Glutamatergic neuron (in vitro differentiated cells): ENCODE measurements at regions not wholly inside any gene's neighbourhood (a gene's known extent, or its start where the extent isn't known, plus 50 kb on each side); places are given as distances from the start of the nearest gene placed in this dataset.

ENCODE experiments used
- DNase-seq: peaks from one replicate; pipeline ENCODE4 v3.0.0; 2022
- H3K27ac Mint-ChIP-seq: one replicate; pipeline ENCODE4 v1.8.0; 2020; ENCODE audit warnings: mild to moderate bottlenecking, mixed read lengths, inconsistent platforms; ENCODE audit not compliant: unreplicated experiment
- H3K27me3 Mint-ChIP-seq: one replicate; pipeline ENCODE4 v1.8.0; 2020; ENCODE audit warnings: mild to moderate bottlenecking, moderate library complexity, mixed read lengths, inconsistent platforms; ENCODE audit not compliant: unreplicated experiment
- H3K36me3 Mint-ChIP-seq: one replicate; pipeline ENCODE4 v1.8.0; 2020; ENCODE audit warnings: mild to moderate bottlenecking, mixed read lengths, inconsistent platforms; ENCODE audit not compliant: unreplicated experiment
- H3K4me1 Mint-ChIP-seq: one replicate; pipeline ENCODE4 v1.8.0; 2020; ENCODE audit warnings: mild to moderate bottlenecking, low read depth, mixed read lengths, inconsistent platforms; ENCODE audit not compliant: unreplicated experiment
- H3K4me3 Mint-ChIP-seq: one replicate; pipeline ENCODE4 v1.8.0; 2020; ENCODE audit warnings: mild to moderate bottlenecking, mixed read lengths, inconsistent platforms; ENCODE audit not compliant: unreplicated experiment
- H3K9me3 Mint-ChIP-seq: one replicate; pipeline ENCODE4 v1.8.0; 2020; ENCODE audit warnings: mild to moderate bottlenecking, moderate library complexity, mixed read lengths, inconsistent platforms; ENCODE audit not compliant: unreplicated experiment
- TF ChIP-seq, protein P1 (sequence below): fragments of 200-600 bp; sonication (generic); IDR thresholded peaks from one replicate; pipeline ENCODE4 v1.5.0; 2021; ENCODE audit not compliant: partially characterized antibody, unreplicated experiment

DNA sequence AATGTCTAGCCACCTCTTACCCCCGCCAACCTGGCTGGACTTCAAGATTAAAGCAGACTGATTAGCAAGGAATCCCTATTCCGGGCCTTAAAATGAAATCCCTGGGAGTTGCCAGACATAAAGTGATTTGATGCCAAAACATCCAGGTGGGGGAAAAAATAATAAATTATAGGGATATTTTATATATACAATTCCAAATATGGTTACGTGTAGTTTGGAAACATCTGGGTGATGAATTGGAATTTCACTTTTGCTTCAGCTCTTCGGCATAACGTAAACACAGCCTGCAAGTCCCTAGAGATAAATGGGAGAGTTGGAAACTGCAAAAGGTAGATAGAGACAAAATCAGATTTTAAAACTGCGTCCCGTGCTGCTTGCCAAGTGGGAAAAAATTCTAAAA is 545.5 kb upstream of the MDFIC2 start:
- H3K4me3 Mint-ChIP-seq = no peak overlapping the region
- TF ChIP-seq, protein P1, sequence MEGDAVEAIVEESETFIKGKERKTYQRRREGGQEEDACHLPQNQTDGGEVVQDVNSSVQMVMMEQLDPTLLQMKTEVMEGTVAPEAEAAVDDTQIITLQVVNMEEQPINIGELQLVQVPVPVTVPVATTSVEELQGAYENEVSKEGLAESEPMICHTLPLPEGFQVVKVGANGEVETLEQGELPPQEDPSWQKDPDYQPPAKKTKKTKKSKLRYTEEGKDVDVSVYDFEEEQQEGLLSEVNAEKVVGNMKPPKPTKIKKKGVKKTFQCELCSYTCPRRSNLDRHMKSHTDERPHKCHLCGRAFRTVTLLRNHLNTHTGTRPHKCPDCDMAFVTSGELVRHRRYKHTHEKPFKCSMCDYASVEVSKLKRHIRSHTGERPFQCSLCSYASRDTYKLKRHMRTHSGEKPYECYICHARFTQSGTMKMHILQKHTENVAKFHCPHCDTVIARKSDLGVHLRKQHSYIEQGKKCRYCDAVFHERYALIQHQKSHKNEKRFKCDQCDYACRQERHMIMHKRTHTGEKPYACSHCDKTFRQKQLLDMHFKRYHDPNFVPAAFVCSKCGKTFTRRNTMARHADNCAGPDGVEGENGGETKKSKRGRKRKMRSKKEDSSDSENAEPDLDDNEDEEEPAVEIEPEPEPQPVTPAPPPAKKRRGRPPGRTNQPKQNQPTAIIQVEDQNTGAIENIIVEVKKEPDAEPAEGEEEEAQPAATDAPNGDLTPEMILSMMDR = no peak
- no peak for DNase-seq
- no peak overlapping the region for H3K27ac Mint-ChIP-seq
- H3K36me3 Mint-ChIP-seq = no peaks in the 10 kb centered on the region
- no peaks in the 10 kb centered on the region for H3K9me3 Mint-ChIP-seq
- H3K27me3 Mint-ChIP-seq = peaks cover 3% of the 10 kb centered on the region
- H3K4me1 Mint-ChIP-seq = peaks cover 5% of the 10 kb centered on the region

DNA sequence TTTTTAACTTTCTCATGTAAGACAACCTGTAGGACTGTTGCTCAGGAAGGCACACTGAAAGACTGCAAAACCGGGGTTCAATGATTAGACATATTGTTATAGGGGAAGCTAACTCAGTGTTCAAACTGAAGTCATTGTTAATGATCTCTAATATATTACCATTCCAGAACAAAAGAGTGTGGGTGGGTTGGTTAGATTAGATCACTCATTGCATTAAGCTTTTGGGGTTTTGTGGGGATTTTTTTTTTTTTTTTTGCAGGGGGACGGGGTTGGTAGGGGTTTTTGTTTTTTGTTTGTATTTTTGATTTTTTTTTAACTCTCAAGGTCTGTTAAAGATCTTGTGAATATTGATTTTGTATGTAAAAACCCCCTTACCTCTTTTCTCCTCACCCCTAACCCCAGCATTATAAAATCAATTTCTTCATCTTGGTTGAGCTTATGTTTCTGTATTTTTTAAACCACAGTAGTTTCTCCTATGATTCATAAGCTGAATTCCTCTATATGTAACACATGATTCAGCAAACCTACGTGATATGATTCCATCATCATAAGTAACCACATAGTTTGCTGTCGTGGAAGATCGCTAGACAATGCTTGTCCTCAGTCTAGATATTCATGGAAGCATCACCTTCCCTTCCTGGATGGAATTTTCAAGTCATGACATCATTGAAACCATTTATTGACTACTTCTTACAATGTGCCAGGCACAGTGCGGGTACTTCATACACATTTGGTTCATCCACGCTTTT is 544.1 kb upstream of the MDFIC2 start:
- TF ChIP-seq, protein P1 = no peak
- Mint-ChIP-seq H3K4me1 (peaks cover 7% of the 10 kb centered on the region), H3K36me3 (no peaks in the 10 kb centered on the region), H3K27ac (no peak overlapping the region), H3K27me3 (peaks cover 3% of the 10 kb centered on the region), H3K9me3 (no peaks in the 10 kb centered on the region), H3K4me3 (no peak overlapping the region)
- no peak for DNase-seq

DNA sequence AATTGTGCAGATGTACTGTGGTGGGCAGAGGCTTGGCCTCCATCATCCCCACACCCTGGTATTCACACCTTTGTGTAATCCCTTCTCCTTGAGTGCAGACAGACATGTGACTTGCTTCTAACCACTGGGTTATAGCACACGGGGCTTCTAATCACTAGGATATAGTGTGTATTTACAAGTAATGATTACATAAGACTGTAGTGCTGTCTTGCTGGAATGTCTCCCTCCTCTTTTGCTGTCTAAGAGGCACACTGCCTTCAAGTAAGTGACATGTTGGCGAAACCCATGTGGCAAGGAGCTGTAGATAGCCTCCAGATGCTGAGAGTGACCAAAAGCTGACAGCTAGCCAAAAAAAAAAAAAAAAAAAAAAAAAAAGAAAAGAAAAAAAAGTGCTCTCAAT is 542.7 kb upstream of the MDFIC2 start:
- no peaks in the 10 kb centered on the region for H3K36me3 Mint-ChIP-seq
- no peaks in the 10 kb centered on the region for H3K9me3 Mint-ChIP-seq
- peaks cover 3% of the 10 kb centered on the region for H3K27me3 Mint-ChIP-seq
- H3K27ac Mint-ChIP-seq = no peak overlapping the region
- no peak overlapping the region for H3K4me3 Mint-ChIP-seq
- TF ChIP-seq, protein P1 = no peak
- DNase-seq = no peak
- H3K4me1 Mint-ChIP-seq = peaks cover 7% of the 10 kb centered on the region

GRCh38 chr3:70854108-70854507 is 541.7 kb upstream of the MDFIC2 start:
- TF ChIP-seq, protein P1 = no peak
- no peak for DNase-seq
- no peaks in the 10 kb centered on the region for H3K27me3 Mint-ChIP-seq
- peaks cover 7% of the 10 kb centered on the region for H3K4me1 Mint-ChIP-seq
- no peaks in the 10 kb centered on the region for H3K36me3 Mint-ChIP-seq
- no peak overlapping the region for H3K27ac Mint-ChIP-seq
- H3K4me3 Mint-ChIP-seq = no peak overlapping the region
- H3K9me3 Mint-ChIP-seq = no peaks in the 10 kb centered on the region

DNA sequence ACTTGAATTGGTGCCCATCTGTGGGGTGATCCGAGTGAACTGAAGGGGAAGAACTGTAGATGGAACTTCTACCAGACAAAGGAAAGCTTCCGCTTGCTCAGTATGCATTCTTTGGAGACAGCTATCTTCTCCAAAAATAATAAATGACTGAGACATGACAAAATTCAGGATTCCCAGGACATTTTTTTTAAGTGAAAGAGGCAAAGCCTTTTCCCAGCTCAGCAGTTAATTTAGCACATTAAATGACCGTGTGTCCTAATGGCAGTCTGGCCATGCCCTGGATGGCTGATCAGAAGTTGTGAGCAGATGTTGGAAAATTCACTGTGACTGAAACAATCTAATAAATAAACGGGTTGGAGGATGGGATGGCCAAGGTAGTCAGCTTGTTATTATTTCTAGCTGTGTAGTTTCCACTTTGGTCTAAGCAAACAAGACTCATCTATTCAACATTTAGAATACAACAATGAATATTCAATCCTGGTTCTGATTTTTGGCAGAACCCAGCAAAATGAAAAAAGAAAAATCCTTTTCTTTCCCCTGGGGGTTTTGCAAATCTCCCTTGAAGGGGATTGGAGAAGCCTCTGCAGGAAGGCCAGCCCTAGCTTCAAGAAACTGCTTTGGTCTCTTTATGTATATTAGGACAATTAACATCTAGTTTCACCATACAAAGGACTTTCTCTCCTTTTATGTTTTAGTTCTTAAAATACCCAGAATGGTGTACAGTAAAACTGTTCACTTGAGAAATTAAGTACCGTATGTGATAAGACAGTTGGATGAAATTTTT is 540.9 kb upstream of the MDFIC2 start:
- TF ChIP-seq, protein P1 = no peak
- Mint-ChIP-seq H3K4me1 (peaks cover 7% of the 10 kb centered on the region), H3K36me3 (no peaks in the 10 kb centered on the region), H3K27ac (no peak overlapping the region), H3K9me3 (no peaks in the 10 kb centered on the region), H3K4me3 (no peak overlapping the region), H3K27me3 (no peaks in the 10 kb centered on the region)
- DNase-seq = no peak
